KBM-7 (cell line): ENCODE measurements at regions not wholly inside any gene's neighbourhood (a gene's known extent, or its start where the extent isn't known, plus 50 kb on each side); places are given as distances from the start of the nearest gene placed in this dataset.
A peak's percentile ranks its signal among the peaks of the same experiment; 100 is the strongest.

Experiments
- DNase-seq: peaks from one replicate; pipeline ENCODE4 v3.0.0-alpha.2; 2015
- in situ Hi-C: fragments of 300-500 bp; cut with MboI; formaldehyde crosslinking; loops from 2 replicates; pipeline ENCODE4 v1.14.3; 2020; ENCODE audit warnings: low sequenced_read_pairs, low pct_unique_long_range_greater_than_20kb, mixed read lengths

DNA sequence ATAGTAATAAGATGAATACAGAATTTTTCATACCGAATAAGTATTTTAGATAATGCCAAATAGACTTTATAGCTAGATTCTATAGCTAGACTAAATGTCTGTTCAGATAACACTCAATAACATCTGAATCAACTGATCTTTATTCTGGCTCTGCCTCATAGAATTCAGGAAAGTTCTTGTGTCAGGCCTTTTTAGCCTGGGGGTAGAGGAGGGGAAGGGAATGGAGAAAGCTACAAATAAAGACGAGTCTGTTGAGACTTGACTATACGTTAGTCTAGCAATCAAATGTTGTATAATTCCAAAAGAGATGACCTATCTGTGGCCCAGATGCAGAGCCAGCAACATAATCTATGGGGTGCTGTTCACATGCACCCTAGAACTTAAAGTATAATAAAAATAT, 106.6 kb upstream of the ABI3BP start:
- no peak for DNase-seq
- in situ Hi-C loops, result no loop called here

DNA sequence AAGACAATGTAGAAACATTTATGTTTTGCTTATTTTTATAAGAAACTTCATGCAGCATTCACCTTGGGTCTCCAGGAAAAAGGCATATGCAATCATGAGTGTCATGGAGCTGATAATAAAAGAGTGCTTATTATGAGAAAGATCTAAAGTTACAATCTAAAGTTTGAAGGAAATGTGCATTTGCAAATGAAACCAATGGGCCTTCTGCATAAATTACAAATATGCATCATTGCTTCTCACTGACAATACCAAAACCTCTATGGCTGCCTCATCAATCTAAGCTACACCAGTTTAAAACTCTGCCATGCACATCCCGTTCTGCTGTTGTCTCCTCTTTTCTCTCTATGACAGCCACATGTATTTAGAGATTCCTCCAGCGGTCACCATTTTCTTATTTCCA, 103.2 kb upstream of the ABI3BP start:
- DNase-seq, result no peak
- in situ Hi-C loops, result no loop called here

DNA sequence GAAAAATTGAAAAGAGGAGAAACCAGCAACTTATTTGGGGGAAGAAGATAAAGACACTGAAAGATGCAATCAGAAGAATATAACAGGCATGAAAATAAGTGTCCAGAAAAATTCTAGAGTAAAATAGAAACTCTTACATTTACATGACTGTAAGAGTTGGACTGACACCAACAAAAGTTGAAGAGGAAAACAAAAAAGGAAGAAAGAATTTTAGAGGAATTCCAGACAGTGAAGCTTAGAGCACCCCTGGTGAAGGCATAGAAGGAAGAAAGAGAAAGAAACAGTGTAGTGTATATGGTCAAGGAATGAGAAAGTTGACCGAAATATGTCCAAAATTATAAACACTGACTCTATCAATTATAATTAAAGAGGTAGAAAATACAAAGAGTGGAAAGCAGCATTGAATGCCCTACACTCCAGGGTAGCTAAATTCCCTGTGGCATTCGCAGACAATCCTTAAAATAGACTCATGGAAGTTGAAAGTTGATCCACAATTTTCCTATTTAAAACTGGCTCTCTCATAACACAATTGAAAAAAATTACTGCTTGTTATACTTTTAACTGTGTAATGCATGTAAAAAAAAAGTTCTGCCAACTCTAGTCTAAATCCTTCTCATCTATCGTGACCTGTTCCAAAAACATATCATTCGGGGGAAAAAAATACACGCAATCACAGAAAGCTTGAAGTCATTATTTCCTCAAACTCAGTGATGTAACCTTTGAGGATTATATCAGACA, 102.6 kb upstream of the ABI3BP start:
- in situ Hi-C loops, result no loop called here
- no peak for DNase-seq

DNA sequence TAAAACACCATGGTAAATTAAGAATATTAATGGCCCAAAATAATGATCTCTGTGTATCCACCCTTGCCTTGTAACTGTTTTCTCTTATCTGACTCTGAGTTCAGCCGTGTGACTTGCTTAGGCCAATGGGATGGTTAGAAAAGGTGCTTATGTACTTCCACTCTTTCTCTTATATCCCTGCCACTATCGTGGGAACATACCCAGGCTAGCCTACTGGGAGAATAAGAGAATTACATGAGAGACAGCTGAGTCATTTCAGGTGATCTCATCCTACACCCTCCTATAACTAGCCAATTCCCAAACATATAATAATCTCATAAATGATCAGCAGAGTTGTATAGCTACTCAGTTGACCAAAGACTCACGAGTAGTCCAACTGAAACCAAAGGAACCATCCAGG, 98.3 kb upstream of the ABI3BP start:
- no peak for DNase-seq
- in situ Hi-C loops, result no loop called here

DNA sequence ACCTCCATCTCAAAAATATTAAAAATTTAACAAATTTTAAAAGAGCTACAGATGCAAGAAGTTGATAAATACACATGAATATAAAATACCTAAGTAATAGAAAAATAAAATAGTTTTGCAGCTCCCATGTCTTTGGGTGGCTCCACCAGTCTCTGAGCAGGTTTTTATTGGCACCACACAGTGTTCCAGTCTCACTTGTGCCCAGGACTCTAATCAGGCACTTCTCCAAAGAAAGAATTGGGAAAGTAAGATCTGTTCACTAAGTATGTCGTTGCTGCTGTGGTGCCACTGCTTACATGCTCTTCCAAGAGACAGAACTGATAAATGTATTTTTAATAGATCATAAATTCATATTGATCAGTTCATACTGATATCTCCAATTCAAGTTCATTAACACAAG, 92.5 kb upstream of the ABI3BP start:
- in situ Hi-C loops, result no loop called here
- DNase-seq, result no peak

DNA sequence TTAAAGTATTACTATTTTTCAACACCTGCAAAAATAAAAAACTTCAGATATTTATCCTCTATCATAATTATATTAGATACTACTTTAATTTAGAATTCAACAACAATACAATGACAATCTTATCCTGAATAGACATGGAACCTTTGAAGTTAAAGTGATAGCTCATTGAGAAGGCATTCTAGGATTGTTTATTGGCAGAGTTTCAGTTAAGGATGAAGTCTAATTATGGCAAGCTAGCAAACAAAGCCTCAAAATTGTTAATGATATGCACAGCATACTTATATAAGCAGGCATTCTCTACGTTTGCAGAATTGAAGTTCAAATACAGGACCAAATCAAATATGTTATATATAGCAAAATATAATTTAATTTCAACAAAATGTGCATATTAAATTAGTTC, 91.2 kb upstream of the ABI3BP start:
- DNase-seq, result no peak
- in situ Hi-C loops, result no loop called here

DNA sequence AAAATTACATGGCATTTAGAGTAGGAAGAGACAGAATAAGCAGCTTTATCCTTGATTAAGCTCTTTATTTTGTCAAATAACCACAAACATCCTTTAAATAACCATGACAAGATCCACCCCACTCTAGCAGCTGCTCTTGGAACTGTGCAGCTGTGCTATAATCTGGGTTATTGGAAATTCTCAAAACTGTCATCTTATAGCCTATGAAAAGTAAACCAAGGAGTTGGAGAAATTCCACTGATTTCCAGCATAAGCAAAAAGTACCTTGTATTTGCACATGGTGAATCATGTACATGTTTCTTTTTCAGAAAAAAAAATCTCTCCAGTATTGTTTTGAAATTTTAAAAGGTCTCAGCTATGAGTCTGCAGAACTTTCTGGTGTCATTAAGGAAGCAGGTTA, 88.8 kb upstream of the ABI3BP start:
- in situ Hi-C loops, result no loop called here
- no peak for DNase-seq

DNA sequence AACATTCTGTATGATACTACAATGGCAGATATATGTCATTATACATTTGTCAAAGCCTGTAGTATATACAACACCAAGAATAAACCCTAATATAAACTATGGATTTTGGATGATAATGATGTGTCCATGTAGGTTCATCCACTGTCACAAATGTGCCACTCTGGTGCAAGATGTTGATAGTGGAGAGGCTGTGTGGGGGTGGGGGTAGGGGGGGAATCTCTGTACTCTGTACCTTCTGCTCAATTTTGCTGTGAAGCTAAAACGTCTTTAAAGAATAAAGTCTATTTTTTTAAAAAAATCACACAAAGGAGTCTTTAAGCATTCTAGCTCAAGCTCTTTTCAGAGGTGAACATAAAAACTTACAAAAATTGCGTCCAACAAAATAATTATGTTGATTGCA, 88.2 kb upstream of the ABI3BP start:
- in situ Hi-C loops, result no loop called here
- no peak for DNase-seq

DNA sequence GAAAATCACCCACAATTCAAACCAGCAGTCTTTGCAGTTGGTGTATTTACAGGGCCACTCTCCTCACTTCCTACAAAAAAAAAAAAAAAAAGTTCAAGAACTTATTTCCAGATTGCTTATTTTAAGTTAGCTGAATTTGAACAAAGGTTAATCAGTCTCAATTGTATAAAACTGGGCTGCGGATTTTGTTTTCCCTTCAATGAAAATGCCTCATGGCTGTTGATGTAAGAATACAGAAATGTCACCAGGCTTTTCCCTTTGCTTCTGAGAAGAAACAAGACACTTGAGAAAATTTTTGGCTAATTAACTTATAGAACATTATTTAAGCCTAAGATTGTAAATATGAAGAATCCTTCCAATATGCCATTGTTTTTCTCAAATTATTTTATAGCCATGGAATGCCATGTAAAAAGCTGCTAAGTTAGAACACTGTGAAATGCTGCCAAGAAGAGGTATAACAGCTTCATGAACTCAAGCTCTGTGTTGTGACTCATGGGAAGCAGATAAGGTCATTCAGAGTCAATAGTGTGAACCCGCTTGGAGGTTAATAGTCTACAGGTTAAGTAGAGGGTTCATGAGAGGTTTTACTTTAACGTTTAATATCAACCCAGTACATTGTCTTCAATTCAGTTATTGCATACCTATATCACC, 84.3 kb upstream of the ABI3BP start:
- in situ Hi-C loops, result no loop called here

DNA sequence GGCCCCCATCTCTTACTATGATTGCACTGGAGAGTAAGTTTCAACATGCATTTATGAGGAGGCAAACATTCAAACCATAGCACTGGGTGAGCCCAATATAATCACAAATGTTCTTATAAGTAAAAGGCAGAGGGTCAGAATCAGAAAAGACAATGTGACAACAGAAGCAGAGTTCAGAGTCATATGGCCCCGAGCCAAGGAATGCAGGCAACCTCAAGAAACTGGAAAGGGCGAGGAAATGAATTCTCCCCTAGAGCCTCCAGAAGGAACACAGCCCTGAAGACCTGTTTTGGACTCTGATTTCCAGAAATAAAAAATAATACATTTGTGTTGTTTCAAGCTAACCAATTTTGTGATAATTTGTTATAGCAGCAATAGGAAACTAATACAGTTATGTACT, 81.3 kb upstream of the ABI3BP start:
- no peak for DNase-seq
- in situ Hi-C loops, result no loop called here

More for the DNA sequence above, 84.3 kb upstream of the ABI3BP start:
- no peak for DNase-seq

DNA sequence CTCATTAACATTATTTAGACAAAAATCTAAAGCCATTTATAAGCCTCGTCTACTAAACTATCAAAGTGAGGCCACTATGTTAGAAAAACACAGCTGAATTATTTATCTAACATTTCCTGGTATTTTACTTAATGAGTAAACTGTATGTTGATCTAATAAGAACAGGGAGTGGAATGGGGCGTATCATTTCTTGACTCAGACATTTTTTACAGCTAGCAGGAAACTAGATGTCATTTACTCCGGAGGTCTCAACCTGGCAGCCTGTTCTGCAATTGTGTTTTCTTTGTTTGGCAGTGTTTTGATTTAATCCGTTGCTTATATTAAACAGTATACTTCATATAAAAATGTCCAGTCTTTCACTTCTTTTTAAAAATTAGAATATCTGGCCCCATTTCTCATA, 79.1 kb upstream of the ABI3BP start:
- DNase-seq, result no peak
- in situ Hi-C loops, result no loop called here

DNA sequence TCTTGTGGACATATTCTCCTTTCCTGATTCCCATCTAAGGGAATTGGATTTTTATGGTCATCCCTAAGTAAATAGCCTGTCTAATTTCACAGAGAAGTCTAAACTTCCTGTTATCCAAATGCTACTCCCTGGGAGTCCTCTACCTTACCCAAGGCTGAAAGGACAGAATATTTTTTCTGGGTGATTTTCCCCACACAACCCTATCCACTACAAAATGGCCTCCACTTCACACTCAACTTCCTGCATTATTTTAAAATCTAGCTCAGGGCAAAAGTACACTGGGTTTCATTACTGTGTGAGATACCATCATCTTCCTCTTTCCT, 77.5 kb upstream of the ABI3BP start:
- in situ Hi-C loops, result no loop called here
- DNase-seq, result peak; percentile 2

DNA sequence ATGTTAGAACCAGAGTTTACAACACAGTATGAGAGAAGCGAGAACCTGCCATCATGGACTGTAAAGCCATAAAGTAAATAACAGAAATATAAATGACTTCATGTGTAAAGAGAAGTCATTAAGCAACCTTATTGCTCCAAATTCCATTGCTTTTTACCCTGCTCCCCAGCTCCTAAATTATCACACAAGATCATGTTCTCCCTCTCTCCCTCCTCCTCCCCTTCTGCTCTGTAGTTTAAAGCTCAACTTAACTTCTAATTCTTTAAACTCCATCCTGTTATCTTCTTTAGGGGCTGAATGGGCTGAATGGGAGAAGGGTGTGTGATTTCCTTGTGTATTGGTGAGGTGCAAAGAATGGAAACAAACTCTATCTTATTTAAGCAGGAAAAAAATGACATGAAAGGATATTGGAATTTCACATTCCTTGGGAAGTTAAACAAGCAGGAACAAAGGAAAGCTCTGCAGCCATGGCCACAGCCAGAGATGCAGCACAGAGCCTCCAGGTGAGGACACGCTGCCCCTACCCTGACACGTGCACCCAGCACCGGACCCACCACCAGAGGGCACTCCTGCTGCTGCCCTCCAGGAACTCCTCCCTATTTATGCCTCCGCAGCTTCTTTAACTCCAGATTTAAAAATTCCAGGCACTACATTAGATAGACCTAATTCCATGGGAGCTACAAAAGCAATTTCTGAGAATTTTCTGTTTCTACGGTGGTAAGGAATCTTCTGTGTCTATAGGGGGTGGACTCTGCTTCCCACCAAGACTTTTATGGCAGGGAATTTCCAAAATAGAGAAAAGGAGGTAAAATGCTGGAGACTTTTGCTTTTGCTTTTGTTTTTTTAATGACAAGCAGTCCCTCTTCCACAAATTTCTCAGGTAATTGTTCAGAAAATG, 76.9 kb upstream of the ABI3BP start:
- in situ Hi-C loops, result no loop called here
- DNase-seq, result peak; percentile 81

DNA sequence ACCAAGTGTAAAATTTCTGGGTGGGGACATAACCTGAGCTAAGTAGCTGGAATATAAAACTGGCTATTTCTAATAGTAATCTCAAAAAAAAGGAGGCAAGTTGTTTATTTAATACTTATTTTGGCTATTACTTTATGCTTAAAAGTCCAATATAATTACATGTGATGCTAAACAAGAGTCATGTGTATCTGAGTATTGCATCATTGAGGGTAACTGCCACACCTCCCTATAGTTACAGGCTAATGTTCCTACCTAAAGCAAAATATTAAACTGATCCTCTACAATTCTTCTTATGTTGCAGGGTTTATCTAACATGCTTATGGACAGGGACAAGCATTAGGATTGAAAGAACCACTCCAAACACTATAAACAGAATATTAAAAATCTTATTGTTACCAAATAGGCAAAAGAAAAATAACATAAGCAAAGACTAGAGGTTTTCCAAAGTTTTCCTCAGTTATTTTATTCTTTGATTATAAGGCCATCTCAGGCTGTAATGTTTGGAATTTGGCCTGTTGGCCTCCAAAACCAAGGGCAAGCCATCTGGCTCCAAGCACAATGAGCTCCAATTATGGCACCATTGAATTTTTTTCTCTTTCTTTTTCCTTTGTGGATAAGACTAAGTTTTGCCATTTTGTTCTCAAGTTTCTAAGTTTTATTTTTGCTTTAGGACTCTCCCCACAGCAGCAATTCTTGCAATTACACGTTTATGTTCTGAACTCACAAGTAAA, 75.8 kb upstream of the ABI3BP start:
- DNase-seq, result no peak
- in situ Hi-C loops, result no loop called here

DNA sequence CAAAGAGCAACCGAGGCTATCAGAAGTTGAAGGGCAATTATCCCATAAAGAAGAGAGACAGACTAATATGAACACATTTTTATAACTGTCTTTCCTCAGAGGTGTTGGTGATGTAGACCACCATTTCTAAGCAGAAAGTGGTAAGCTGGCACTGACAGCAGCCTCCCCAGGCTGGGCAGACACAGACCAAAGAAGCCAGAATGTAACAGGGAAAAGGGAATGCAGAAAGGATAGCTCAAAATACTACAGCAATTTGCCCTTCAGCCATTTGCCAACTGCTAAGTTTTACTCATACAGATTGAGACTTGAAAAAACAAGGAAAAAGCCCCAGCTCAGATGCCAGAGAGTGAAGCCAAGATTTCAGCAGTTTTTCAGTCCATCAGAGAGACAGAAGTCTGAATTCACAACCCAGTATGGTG, 73.5 kb upstream of the ABI3BP start:
- DNase-seq, result no peak
- in situ Hi-C loops, result no loop called here

DNA sequence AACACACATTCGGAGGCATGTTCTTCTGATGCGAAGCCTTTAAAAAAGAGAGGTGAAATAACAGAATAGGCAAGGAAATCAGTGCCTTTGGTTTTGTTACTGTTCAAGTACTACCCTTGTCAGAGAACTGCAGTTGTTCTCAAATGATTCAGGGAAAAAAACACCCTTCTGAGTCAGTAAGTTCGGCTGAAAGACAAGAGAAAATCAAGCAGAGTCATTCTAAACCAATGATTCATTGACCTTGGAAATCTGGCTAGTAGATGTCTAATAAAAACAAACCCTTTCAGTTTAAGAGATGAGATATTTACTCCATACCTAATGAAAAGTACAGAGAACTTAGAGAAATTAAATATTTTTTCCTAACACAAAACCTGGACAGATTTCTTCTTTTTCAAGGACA, 72.7 kb upstream of the ABI3BP start:
- DNase-seq, result no peak

DNA sequence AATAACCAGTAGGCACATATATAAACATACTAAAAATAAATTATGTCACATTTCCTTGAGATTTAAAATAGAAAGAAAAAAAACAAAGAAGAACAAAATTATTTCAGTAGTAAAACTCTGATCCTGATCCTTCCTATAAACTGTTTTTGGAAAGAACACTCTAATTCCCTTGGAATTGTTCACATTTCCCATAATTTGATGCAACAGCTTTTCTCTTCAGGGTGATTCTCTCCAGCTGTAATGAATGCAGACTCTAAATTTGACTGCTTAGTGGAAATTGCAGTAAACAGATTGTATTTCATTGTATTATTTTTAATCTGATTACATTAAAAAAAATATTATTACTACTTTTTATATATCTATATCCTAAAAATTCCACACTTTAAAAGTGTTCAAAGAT, 70.2 kb upstream of the ABI3BP start:
- DNase-seq, result no peak
- in situ Hi-C loops, result no loop called here

More for the DNA sequence above, 72.7 kb upstream of the ABI3BP start:
- in situ Hi-C loops, result no loop called here

DNA sequence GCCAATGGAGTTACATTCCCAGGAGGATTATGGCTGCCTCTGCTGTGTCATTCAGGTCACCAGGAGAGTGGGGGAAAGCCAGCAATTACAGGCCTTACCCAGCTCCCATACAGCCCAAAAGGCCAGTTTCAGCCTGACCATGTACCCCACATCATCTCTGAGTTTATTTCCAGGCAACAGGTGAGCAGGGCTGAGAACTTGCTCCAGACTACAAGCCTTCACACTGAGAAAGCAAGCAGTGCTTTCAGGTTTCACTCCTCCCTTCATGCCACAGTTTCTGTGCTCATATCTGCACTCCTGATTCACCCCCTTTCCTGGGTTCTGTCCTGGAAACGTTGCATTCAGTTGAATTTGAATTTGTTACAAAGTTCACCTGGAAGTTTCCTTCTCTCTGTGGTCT, 68.1 kb upstream of the ABI3BP start:
- in situ Hi-C loops, result no loop called here
- no peak for DNase-seq

DNA sequence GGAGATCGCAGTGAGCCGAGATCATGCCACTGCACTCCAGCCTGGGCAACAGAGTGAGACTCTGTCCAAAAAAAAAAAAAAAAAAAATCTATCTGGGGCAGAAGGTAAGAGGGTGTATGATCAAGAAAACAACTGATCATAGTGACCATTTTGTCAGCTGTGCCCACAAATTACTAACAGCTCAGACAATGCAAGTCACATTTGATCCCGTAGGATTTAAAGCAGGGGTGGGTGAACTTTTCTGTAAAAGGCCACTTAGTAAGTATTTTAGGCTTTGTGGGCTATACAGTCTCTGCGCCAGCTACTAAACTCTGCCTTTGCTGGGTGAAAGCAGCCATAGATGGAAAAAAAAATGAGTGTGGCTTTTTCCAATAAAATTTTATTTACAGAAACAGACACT, 57.6 kb upstream of the ABI3BP start:
- in situ Hi-C loops, result no loop called here
- DNase-seq, result no peak

DNA sequence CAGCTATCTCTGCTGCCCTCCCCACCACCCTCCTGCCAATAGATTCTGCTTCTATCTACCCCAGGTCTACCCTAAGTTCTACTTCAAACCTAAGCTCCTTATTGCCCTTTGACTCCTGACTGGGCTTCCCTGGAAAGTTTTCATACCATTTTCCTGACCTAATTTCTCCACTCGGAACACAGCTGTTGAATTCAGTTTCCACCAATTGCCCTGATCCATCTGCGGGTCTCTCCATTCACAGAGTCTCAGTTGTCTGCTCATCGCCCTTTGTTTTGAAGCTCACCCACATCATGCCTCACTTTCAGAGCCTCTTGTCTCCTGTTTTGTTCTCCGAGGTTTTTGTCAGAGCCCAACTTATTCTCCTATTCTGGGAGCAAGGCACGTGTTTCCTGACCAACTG, 56.8 kb upstream of the ABI3BP start:
- in situ Hi-C loops, result no loop called here

More for the DNA sequence above, 56.8 kb upstream of the ABI3BP start:
- DNase-seq, result no peak
